Astrocyte (in vitro differentiated cells and primary cell): ENCODE measurements at regions not wholly inside any gene's neighbourhood (a gene's known extent, or its start where the extent isn't known, plus 50 kb on each side); places are given as distances from the start of the nearest gene placed in this dataset.

Experiments used
- DNase-seq: peaks from one replicate; pipeline ENCODE4 v3.0.0-alpha.2; 2010; ENCODE audit warnings: low read depth
- FAIRE-seq: peaks from 2 replicates; lab custom pipeline; 2011; peaks lifted over from hg19 to GRCh38; lab: Jason Lieb, UNC
- H2AFZ ChIP-seq: 2 replicates; pipeline ENCODE4 v1.6.0; 2012; ENCODE audit warnings: low read depth, low read length, inconsistent platforms
- H3K27ac ChIP-seq: 2 replicates; pipeline ENCODE4 v1.5.1; 2011; ENCODE audit warnings: low read depth, low read length, inconsistent platforms
- H3K27me3 ChIP-seq: 2 replicates; pipeline ENCODE4 v1.6.0; 2011; ENCODE audit warnings: low read length, inconsistent platforms; ENCODE audit not compliant: insufficient read depth
- H3K36me3 ChIP-seq: 2 replicates; pipeline ENCODE4 v1.5.1; 2011; ENCODE audit warnings: low read length, inconsistent platforms; ENCODE audit not compliant: insufficient read depth
- H3K4me1 ChIP-seq: 2 replicates; pipeline ENCODE4 v1.5.1; 2011; ENCODE audit warnings: low read length, inconsistent platforms; ENCODE audit not compliant: insufficient read depth
- H3K4me2 ChIP-seq: 2 replicates; pipeline ENCODE4 v1.6.0; 2012; ENCODE audit warnings: low read length, inconsistent platforms
- H3K4me3 ChIP-seq: 2 replicates; pipeline ENCODE4 v1.5.1; 2011; ENCODE audit warnings: low read depth, mild to moderate bottlenecking, low read length, inconsistent platforms; ENCODE audit not compliant: insufficient read depth
- H3K79me2 ChIP-seq: 2 replicates; pipeline ENCODE4 v1.6.0; 2012; ENCODE audit warnings: mild to moderate bottlenecking, low read length, inconsistent platforms; ENCODE audit not compliant: insufficient read depth
- H3K9ac ChIP-seq: 2 replicates; pipeline ENCODE4 v1.6.0; 2012; ENCODE audit warnings: mild to moderate bottlenecking, low read length, inconsistent platforms
- H3K9me3 ChIP-seq: 2 replicates; pipeline ENCODE4 v1.5.1; 2012; ENCODE audit warnings: low read depth, mild to moderate bottlenecking, low read length, inconsistent platforms; ENCODE audit not compliant: insufficient read depth
- H4K20me1 ChIP-seq: 2 replicates; pipeline ENCODE4 v1.6.0; 2012; ENCODE audit warnings: low read length, inconsistent platforms; ENCODE audit not compliant: insufficient read depth
- H3K27ac Mint-ChIP-seq: one replicate; pipeline ENCODE4 v1.8.0; 2021; ENCODE audit warnings: mild to moderate bottlenecking, mixed read lengths; ENCODE audit not compliant: unreplicated experiment
- H3K27me3 Mint-ChIP-seq: one replicate; pipeline ENCODE4 v1.8.0; 2021; ENCODE audit warnings: low read depth, mixed read lengths; ENCODE audit not compliant: unreplicated experiment
- H3K36me3 Mint-ChIP-seq: one replicate; pipeline ENCODE4 v1.8.0; 2021; ENCODE audit warnings: low read depth, mixed read lengths; ENCODE audit not compliant: unreplicated experiment
- H3K4me1 Mint-ChIP-seq: one replicate; pipeline ENCODE4 v1.8.0; 2021; ENCODE audit warnings: low read depth, mixed read lengths; ENCODE audit not compliant: unreplicated experiment
- H3K4me3 Mint-ChIP-seq: one replicate; pipeline ENCODE4 v1.8.0; 2021; ENCODE audit warnings: mild to moderate bottlenecking, moderate library complexity, mixed read lengths; ENCODE audit not compliant: unreplicated experiment
- H3K9me3 Mint-ChIP-seq: one replicate; pipeline ENCODE4 v1.8.0; 2021; ENCODE audit warnings: mild to moderate bottlenecking, mixed read lengths; ENCODE audit not compliant: unreplicated experiment
- EZH2 ChIP-seq: IDR thresholded peaks from 2 replicates; pipeline ENCODE4 v1.6.1; 2012; ENCODE audit warnings: mild to moderate bottlenecking, low read length, inconsistent platforms; ENCODE audit not compliant: insufficient read depth
- TF ChIP-seq, protein P1 (sequence below): IDR thresholded peaks from 2 replicates; pipeline ENCODE4 v1.5.1; 2011; ENCODE audit warnings: low read depth, mild to moderate bottlenecking, inconsistent platforms, low read length, moderate library complexity; ENCODE audit not compliant: insufficient read depth

DNA sequence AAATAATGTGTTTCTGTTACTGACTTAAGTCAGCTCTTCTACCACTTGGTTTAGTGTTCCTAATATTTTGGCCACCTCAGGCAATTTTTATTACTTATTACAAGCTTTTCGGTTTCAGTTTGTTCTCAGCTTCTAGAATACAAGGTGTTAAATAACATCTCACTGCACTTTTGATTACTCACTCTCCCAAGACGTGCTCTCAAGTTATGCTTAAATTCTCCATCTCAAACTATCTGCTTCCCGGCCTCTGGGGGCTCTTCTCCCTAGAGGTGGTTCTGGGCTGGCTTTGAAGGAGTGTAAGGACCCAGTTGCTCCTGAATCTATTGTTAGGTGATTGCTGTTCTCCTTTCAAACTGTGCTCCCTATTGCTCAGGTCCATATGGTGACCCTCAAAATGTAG, 193.9 kb upstream of the DDHD1 start:
- no peak overlapping the region for H3K4me3 Mint-ChIP-seq
- no peak for FAIRE-seq

DNA sequence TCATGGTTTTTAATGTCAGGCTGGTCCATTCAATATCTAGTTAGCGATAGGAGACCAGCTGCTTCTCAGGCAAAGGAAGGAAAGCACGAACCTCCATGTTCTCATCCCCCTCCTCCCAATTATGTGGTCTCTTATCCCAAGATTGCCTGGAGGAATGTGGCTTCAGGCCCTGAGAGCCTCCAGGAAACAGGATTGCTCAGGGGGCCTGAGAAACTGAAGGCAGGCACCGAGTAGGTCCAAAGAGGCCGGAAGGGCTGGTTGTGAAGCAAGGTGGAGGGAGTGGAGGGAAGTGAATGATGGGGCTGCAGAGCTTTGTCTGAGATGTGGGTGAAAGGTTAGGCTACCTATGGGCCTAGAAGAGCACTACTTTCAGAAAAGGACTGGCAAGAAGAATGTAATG, 188.2 kb upstream of the DDHD1 start:
- FAIRE-seq, result no peak
- peaks cover 27% of the 10 kb centered on the region for H3K4me1 Mint-ChIP-seq

More for the DNA sequence above, 193.9 kb upstream of the DDHD1 start:
- H3K4me1 ChIP-seq, result no peaks in the 10 kb centered on the region
- H3K36me3 ChIP-seq, result no peaks in the 10 kb centered on the region
- Mint-ChIP-seq H3K36me3 (no peaks in the 10 kb centered on the region), H3K4me1 (peaks cover under 1% of the 10 kb centered on the region), H3K27me3 (no peaks in the 10 kb centered on the region), H3K27ac (no peak overlapping the region), H3K9me3 (no peaks in the 10 kb centered on the region)
- TF ChIP-seq EZH2, result no peak
- TF ChIP-seq, protein P1, sequence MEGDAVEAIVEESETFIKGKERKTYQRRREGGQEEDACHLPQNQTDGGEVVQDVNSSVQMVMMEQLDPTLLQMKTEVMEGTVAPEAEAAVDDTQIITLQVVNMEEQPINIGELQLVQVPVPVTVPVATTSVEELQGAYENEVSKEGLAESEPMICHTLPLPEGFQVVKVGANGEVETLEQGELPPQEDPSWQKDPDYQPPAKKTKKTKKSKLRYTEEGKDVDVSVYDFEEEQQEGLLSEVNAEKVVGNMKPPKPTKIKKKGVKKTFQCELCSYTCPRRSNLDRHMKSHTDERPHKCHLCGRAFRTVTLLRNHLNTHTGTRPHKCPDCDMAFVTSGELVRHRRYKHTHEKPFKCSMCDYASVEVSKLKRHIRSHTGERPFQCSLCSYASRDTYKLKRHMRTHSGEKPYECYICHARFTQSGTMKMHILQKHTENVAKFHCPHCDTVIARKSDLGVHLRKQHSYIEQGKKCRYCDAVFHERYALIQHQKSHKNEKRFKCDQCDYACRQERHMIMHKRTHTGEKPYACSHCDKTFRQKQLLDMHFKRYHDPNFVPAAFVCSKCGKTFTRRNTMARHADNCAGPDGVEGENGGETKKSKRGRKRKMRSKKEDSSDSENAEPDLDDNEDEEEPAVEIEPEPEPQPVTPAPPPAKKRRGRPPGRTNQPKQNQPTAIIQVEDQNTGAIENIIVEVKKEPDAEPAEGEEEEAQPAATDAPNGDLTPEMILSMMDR, result no peak
- H4K20me1 ChIP-seq, result no peaks in the 10 kb centered on the region
- H3K4me3 ChIP-seq, result no peak overlapping the region
- H3K79me2 ChIP-seq, result no peaks in the 10 kb centered on the region
- H3K27ac ChIP-seq, result no peak overlapping the region
- no peaks in the 10 kb centered on the region for H3K9me3 ChIP-seq
- H2AFZ ChIP-seq, result no peak overlapping the region
- no peaks in the 10 kb centered on the region for H3K27me3 ChIP-seq
- no peak for DNase-seq
- H3K4me2 ChIP-seq, result no peak overlapping the region
- no peak overlapping the region for H3K9ac ChIP-seq

DNA sequence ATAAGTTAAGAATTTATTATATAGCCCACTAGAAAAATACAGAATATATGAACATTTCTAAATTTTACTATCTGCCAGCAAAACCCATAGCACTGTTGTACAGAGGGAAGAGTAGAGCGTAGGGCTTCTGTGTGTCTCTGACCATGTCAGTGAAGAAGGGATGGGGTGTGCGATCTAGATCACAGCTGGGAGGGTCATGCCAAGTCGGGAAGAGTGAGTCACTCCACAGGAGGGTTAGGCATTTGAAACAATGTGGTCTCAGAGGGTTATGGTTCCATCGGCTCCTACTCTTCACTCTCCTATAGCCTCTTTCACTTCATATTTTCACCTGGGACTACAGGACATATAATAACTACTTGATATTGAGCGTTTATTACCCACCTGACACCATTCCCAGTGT, 185.1 kb upstream of the DDHD1 start:
- Histone ChIP-seq H3K4me2 (peak overlapping the region; percentile 3), H3K27me3 (no peaks in the 10 kb centered on the region), H3K9ac (no peak overlapping the region), H3K79me2 (no peaks in the 10 kb centered on the region), H3K9me3 (no peaks in the 10 kb centered on the region), H2AFZ (no peak overlapping the region), H3K27ac (no peak overlapping the region), H4K20me1 (no peaks in the 10 kb centered on the region), H3K4me1 (no peaks in the 10 kb centered on the region), H3K4me3 (no peak overlapping the region), H3K36me3 (no peaks in the 10 kb centered on the region)
- Mint-ChIP-seq H3K9me3 (no peaks in the 10 kb centered on the region), H3K27me3 (no peaks in the 10 kb centered on the region), H3K4me1 (peaks cover 27% of the 10 kb centered on the region), H3K36me3 (no peaks in the 10 kb centered on the region), H3K4me3 (no peak overlapping the region), H3K27ac (peak overlapping the region; percentile 5)
- peak; percentile 67 for DNase-seq
- peak; percentile 32 for FAIRE-seq
- no peak for TF ChIP-seq EZH2
- TF ChIP-seq, protein P1, result no peak

More for the DNA sequence above, 188.2 kb upstream of the DDHD1 start:
- no peaks in the 10 kb centered on the region for H3K79me2 ChIP-seq
- H3K36me3 ChIP-seq, result no peaks in the 10 kb centered on the region
- no peaks in the 10 kb centered on the region for H3K9me3 ChIP-seq
- H3K9ac ChIP-seq, result no peak overlapping the region
- no peak overlapping the region for H3K4me3 ChIP-seq
- TF ChIP-seq EZH2, result no peak
- TF ChIP-seq, protein P1, result no peak
- no peaks in the 10 kb centered on the region for H3K4me1 ChIP-seq
- Mint-ChIP-seq H3K4me3 (no peak overlapping the region), H3K27ac (no peak overlapping the region), H3K36me3 (no peaks in the 10 kb centered on the region), H3K9me3 (no peaks in the 10 kb centered on the region), H3K27me3 (no peaks in the 10 kb centered on the region)
- H4K20me1 ChIP-seq, result no peaks in the 10 kb centered on the region
- H2AFZ ChIP-seq, result no peak overlapping the region
- no peaks in the 10 kb centered on the region for H3K27me3 ChIP-seq
- no peak overlapping the region for H3K4me2 ChIP-seq
- H3K27ac ChIP-seq, result no peak overlapping the region
- no peak for DNase-seq
